WI38 (cell line): ENCODE measurements at regions not wholly inside any gene's neighbourhood (a gene's known extent, or its start where the extent isn't known, plus 50 kb on each side); places are given as distances from the start of the nearest gene placed in this dataset.

ENCODE experiments used
- H3K4me3 ChIP-seq: 2 replicates; pipeline ENCODE4 v1.5.1; 2011; ENCODE audit warnings: low read depth, mild to moderate bottlenecking, control low read depth, low read length
- CTCF ChIP-seq: IDR thresholded peaks from 2 replicates; pipeline ENCODE4 v1.5.1; 2012; ENCODE audit warnings: low read depth, mild to moderate bottlenecking, control low read depth, low read length

- no peak overlapping the region for H3K4me3 ChIP-seq
- TF ChIP-seq CTCF = no peak
Observed at GRCh38 chr21:28750565-28750964, 242.1 kb downstream of the LTN1 start.

- no peak for TF ChIP-seq CTCF
- H3K4me3 ChIP-seq = no peak overlapping the region
Observed at GRCh38 chr21:28749536-28749935, 243.1 kb downstream of the LTN1 start.

GRCh38 chr21:28747464-28747863 lies 245.2 kb downstream of the LTN1 start:
- H3K4me3 ChIP-seq = no peak overlapping the region
- no peak for TF ChIP-seq CTCF

GRCh38 chr21:28746166-28746565 lies 246.5 kb downstream of the LTN1 start:
- TF ChIP-seq CTCF = no peak
- no peak overlapping the region for H3K4me3 ChIP-seq

- peak; percentile 85 for TF ChIP-seq CTCF
- peak overlapping the region; percentile 55 for H3K4me3 ChIP-seq
Observed at GRCh38 chr21:28745131-28746016, 247.3 kb downstream of the LTN1 start.

- no peak overlapping the region for H3K4me3 ChIP-seq
- TF ChIP-seq CTCF = no peak
Observed at GRCh38 chr21:28743723-28744122, 249.0 kb downstream of the LTN1 start.

- no peak for TF ChIP-seq CTCF
- no peak overlapping the region for H3K4me3 ChIP-seq
Observed at GRCh38 chr21:28742527-28742926, 250.2 kb downstream of the LTN1 start.
